ENCODE measurements at regions not wholly inside any gene's neighbourhood (a gene's known extent, or its start where the extent isn't known, plus 50 kb on each side); places are given as distances from the start of the nearest gene placed in this dataset.

GRCh38 chr13:111399334-111399733, 78.9 kb downstream of the TEX29 start:
- Histone ChIP-seq H2AFZ (no peak overlapping the region), H3K4me1 (ENCODE audit: insufficient read depth) (no peaks in the 10 kb centered on the region), H3F3A (replicated peaks; ENCODE audit: low read depth) (no peaks in the 10 kb centered on the region), H4K20me1 (replicated peaks; ENCODE audit: insufficient read depth) (no peaks in the 10 kb centered on the region), H3K4me2 (no peak overlapping the region), H3K9me2 (ENCODE audit: insufficient read depth) (no peaks in the 10 kb centered on the region), H3K36me3 (ENCODE audit: insufficient read depth) (no peaks in the 10 kb centered on the region), H3K27ac (ENCODE audit: low read depth) (no peak overlapping the region), H3K4me3 (no peak overlapping the region), H3K79me2 (replicated peaks; ENCODE audit: insufficient read depth) (no peaks in the 10 kb centered on the region), H3K27me3 (ENCODE audit: insufficient read depth) (no peaks in the 10 kb centered on the region)
- H3K4me3 Mint-ChIP-seq, result no peak overlapping the region
- TF ChIP-seq NANOG (IDR thresholded peaks at IDR 0.05; ENCODE audit: borderline replicate concordance), result no peak
- no peak for TF ChIP-seq EZH2phosphoT487 (IDR thresholded peaks at IDR 0.05; ENCODE audit: unreplicated experiment)
- TF ChIP-seq ZNF114 (CRISPR knock-in tag; IDR thresholded peaks at IDR 0.05), result no peak
- TF ChIP-seq CREB1 (CRISPR knock-in tag; IDR thresholded peaks at IDR 0.05; ENCODE audit: low read depth), result no peak
- TF ChIP-seq JUNB (IDR thresholded peaks at IDR 0.05; ENCODE audit: unreplicated experiment), result no peak
- no peak for TF ChIP-seq ZNF462 (CRISPR knock-in tag; IDR thresholded peaks at IDR 0.05)
- TF ChIP-seq ETS1 (IDR thresholded peaks at IDR 0.05), result no peak
- no peak for TF ChIP-seq EZH2 (IDR thresholded peaks at IDR 0.05; ENCODE audit: low read depth, unreplicated experiment)
- no peak overlapping the region for H3K27ac Mint-ChIP-seq
- no peaks in the 10 kb centered on the region for H3K4me1 Mint-ChIP-seq
- H3K36me3 Mint-ChIP-seq (ENCODE audit: low read depth), result no peaks in the 10 kb centered on the region; the same call in 2 of the 3 replicates
- H3K27me3 Mint-ChIP-seq (ENCODE audit: insufficient read depth, low read depth, poor library complexity), result peaks cover 16% of the 10 kb centered on the region
- ATAC-seq (no peak), DNase-seq (ENCODE audit: low spot score) (no peak)
- peaks cover 9% of the 10 kb centered on the region; the same call in 2 of the 3 replicates for H3K9me3 Mint-ChIP-seq

All from GM23338 (cell line).